Heart right ventricle (tissue), 16 donors: ENCODE measurements at regions not wholly inside any gene's neighbourhood (a gene's known extent, or its start where the extent isn't known, plus 50 kb on each side); places are given as distances from the start of the nearest gene placed in this dataset.
"Not testable (repeated sequence)": the region's sequence is repeated elsewhere in the genome, so short reads cannot be mapped to it uniquely, and the experiment has no call there.

Experiments
- ATAC-seq, 8 donors: fragments of 200-7000 bp; cut with Tn5 transposase; one replicate each; pipeline ENCODE4 v1.9.1; 2020; ENCODE audit warnings: mild to moderate bottlenecking in 8 of 8, moderate library complexity in 8 of 8, moderate number of reproducible peaks in 1 of 8
- DNase-seq, 2 donors: peaks; one replicate each; pipeline ENCODE4 v3.0.0-alpha.2; 2020
- H3K27ac ChIP-seq, 10 donors: fragments of 200-600 bp; sonication (generic) in 2 of 10; one replicate each; pipeline versions ENCODE4 v1.5.0 to v1.8.0; 2020 to 2022; ENCODE audit warnings: mild to moderate bottlenecking in 3 of 10
- H3K27me3 ChIP-seq, 7 donors: fragments of 200-600 bp; one replicate each; pipeline ENCODE4 v1.8.0; 2021 to 2022; ENCODE audit warnings: mild to moderate bottlenecking in 2 of 7
- H3K36me3 ChIP-seq, 9 donors: fragments of 200-600 bp; sonication (generic) in 1 of 9; one replicate each; pipeline versions ENCODE4 v1.5.0 to v1.8.0; 2020 to 2022; ENCODE audit warnings: mild to moderate bottlenecking in 2 of 9
- H3K4me1 ChIP-seq, 9 donors: fragments of 200-600 bp; sonication (generic) in 1 of 9; one replicate each; pipeline versions ENCODE4 v1.5.0 to v1.8.0; 2020 to 2022; ENCODE audit warnings: mild to moderate bottlenecking in 4 of 9
- H3K4me3 ChIP-seq, 10 donors: fragments of 200-600 bp; sonication (generic) in 2 of 10; one replicate each; pipeline versions ENCODE4 v1.5.0 to v1.8.0; 2020 to 2022; ENCODE audit warnings: mild to moderate bottlenecking in 7 of 10, moderate library complexity in 2 of 10
- H3K9me3 ChIP-seq, 11 donors: fragments of 200-600 bp in 10 of 11; sonication (generic) in 2 of 11; one replicate each; pipeline versions ENCODE4 v1.5.0 to v1.8.0; 2013 to 2022; ENCODE audit warnings: mild to moderate bottlenecking in 2 of 11, control low read depth in 1 of 11, moderate library complexity in 1 of 11
- WGBS, 2 donors: extraction: QIAGEN DNeasy Blood & Tissue Kit; methylation state at CpG; one replicate each; pipeline ENCODE4 v1.1.7; 2013; ENCODE audit warnings: inconsistent platforms in 1 of 2; 5-methylcytosine and 5-hydroxymethylcytosine counted together
- intact Hi-C, 10 donors: fragments of 100-400 bp; cut with DNase I; formaldehyde crosslinking; loops; one replicate each; pipeline versions ENCODE4 v1.11.1 to v1.14.2; 2022
- TF ChIP-seq, protein P1 (sequence below), 9 donors: fragments of 200-600 bp; sonication (generic) in 2 of 9; IDR thresholded peaks; one replicate each; pipeline versions ENCODE4 v1.5.0 to v1.8.0; 2021 to 2022; ENCODE audit warnings: antibody characterized with exemption in 9 of 9, mild to moderate bottlenecking in 5 of 9, moderate library complexity in 1 of 9
- donor health status: Arrhythmogenic right ventricular cardiomyopathy.
- donor health status: ischemic (EF 13 %, LVEDD 7.1; RV severe dilation, severe dysfunction).
- donor health status: healthy with polysubstance abuse.
- donor health status: DM: no; HTN: yes; CAD: no.
- donor health status: DM: no; HTN: no; CAD: no.
- donor health status: ischemic (EF 25% LVEDD 6.9; RV normal size, moderate dysfunction).
- donor health status: ischemic (EF 25% LVEDD 5.7; RV mildly dilated, moderate dysfunction).
- donor health status: healthy.
- donor health status: DM: yes; HTN: yes; CAD: no.
- donor health status: Ischemic cardiomyopathy.
- donor health status: ischemic (EF 35%, LVEDD 5.7; RV mildly dilated, moderate dysfunction).
- donor health status: nonischemic (EF 11% LVEDD 7.7; RV severe dilation, severe dysfunction).
- donor health status: DM: yes; HTN: yes; CAD: no.
- donor health status: PGD.
- donor health status: ischemic (EF 29% LVEDD 5.4; RV normal size, mild dysfunction).
- donor health status: nonischemic (EF 23%, LVEDD 6.1; RV moderate dilation, normal function).

DNA sequence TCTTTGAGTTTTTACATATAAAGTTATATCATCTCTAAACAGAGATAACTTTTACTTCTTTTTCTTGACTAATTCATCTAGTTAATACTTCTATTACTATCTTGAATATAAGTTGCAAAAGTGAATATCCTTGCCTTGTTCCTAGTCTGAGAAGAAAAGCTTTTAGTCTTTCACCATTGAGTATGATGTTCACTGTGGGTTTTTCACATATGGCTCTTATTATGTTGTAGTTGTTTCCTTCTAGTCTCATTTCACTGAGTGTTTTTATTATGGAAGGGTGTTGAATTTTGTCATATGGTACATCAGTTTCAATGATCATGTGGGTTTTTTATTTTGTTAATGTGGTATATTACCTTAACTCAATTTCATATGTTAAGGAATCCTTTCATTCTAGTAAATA is 488.3 kb downstream of the COL12A1 start:
- intact Hi-C loops = no loop called here
- ATAC-seq = no peak

DNA sequence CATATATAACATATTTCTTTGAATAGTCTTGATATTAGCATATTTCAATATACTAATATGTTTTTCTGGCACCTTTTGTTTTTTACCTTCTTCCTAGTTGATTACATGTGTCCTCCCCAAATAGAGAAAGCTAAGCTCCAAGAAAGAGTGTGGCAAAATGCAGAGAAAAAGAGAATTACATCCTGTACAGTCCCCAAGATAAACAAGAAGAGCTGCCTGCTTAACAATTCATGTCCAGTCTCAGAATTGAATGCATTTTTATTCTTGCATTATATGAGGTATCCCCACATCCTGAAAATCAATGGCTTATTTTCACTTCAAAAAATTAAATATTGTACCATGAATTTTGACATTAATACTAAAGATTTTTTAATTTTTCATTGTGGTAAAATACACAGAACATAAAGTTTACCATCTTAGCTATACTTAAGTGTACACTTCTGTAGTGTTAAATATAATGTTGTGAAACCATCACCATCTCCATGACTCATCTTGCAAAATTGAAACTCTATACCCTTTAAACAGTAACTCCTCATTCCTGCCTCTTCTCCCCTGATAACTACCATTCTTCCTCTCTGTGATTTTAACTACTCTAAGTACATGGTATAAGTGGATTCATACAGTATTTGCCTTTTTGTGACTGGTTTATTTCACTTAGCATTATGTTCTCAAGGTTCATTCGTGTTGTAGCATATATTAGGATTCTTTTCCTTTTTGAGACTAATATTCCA is 490.3 kb downstream of the COL12A1 start:
- ATAC-seq = no peak
- Histone ChIP-seq H3K9me3 (peaks cover 0 to 36% (median 10%) of the 10 kb centered on the region in 11 donors), H3K27ac (no peak overlapping the region), H3K36me3 (no peaks in the 10 kb centered on the region), H3K27me3 (no peaks in the 10 kb centered on the region), H3K4me1 (no peaks in the 10 kb centered on the region), H3K4me3 (no peak overlapping the region)
- DNase-seq = no peak
- intact Hi-C loops = no loop called here
- TF ChIP-seq, protein P1, sequence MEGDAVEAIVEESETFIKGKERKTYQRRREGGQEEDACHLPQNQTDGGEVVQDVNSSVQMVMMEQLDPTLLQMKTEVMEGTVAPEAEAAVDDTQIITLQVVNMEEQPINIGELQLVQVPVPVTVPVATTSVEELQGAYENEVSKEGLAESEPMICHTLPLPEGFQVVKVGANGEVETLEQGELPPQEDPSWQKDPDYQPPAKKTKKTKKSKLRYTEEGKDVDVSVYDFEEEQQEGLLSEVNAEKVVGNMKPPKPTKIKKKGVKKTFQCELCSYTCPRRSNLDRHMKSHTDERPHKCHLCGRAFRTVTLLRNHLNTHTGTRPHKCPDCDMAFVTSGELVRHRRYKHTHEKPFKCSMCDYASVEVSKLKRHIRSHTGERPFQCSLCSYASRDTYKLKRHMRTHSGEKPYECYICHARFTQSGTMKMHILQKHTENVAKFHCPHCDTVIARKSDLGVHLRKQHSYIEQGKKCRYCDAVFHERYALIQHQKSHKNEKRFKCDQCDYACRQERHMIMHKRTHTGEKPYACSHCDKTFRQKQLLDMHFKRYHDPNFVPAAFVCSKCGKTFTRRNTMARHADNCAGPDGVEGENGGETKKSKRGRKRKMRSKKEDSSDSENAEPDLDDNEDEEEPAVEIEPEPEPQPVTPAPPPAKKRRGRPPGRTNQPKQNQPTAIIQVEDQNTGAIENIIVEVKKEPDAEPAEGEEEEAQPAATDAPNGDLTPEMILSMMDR (IDR thresholded peaks at IDR 0.05) = no peak
- 55 to 60% methylated on average over 1 of the region's 1 CpG for WGBS, 2 donors

More for the DNA sequence above, 488.3 kb downstream of the COL12A1 start:
- H3K9me3 ChIP-seq = peaks cover 0 to 48% (median 13%) of the 10 kb centered on the region in 11 donors
- no peaks in the 10 kb centered on the region for H3K4me1 ChIP-seq
- no peaks in the 10 kb centered on the region for H3K36me3 ChIP-seq
- no peak overlapping the region for H3K4me3 ChIP-seq
- no peak overlapping the region for H3K27ac ChIP-seq
- H3K27me3 ChIP-seq = no peaks in the 10 kb centered on the region
- no peak for DNase-seq
- TF ChIP-seq, protein P1 (IDR thresholded peaks at IDR 0.05) = no peak

GRCh38 chr6:74713941-74714340 is 491.9 kb downstream of the COL12A1 start:
- Histone ChIP-seq H3K4me3 (no peak overlapping the region), H3K27me3 (no peaks in the 10 kb centered on the region), H3K27ac (no peak overlapping the region), H3K36me3 (no peaks in the 10 kb centered on the region), H3K4me1 (no peaks in the 10 kb centered on the region), H3K9me3 (peaks cover 0 to 24% (median 9%) of the 10 kb centered on the region in 11 donors)
- no peak for ATAC-seq
- TF ChIP-seq, protein P1 (IDR thresholded peaks at IDR 0.05) = no peak
- intact Hi-C loops = no loop called here
- DNase-seq = no peak

GRCh38 chr6:74705451-74705850 is 500.4 kb downstream of the COL12A1 start:
- Histone ChIP-seq H3K27me3 (no peaks in the 10 kb centered on the region), H3K4me3 (no peak overlapping the region), H3K36me3 (no peaks in the 10 kb centered on the region), H3K9me3 (no peaks in the 10 kb centered on the region), H3K4me1 (no peaks in the 10 kb centered on the region), H3K27ac (no peak overlapping the region)
- WGBS, 2 donors = 44 to 65% methylated on average over 1 of the region's 1 CpG
- no peak for DNase-seq
- TF ChIP-seq, protein P1 (IDR thresholded peaks at IDR 0.05) = no peak
- intact Hi-C loops = no loop called here
- ATAC-seq = no peak

DNA sequence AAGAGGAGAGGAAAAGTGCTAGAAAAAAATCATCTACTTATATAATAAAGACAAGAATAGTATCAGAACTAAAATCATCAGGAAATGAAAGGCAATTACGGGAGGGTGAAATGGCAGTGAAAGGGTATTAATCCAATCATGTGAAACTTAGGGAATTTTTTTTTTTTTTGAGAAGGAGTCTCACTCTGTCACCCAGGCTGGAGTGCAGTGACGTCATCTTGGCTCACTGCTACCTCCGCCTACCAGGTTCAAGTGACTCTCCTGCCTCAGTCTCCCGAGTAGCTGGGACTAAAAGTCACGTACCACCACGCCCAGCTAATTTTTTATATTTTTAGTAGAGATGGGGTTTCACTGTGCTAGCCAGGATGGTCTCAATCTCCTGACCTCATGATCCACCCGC is 501.3 kb downstream of the COL12A1 start:
- ATAC-seq, H3K9me3 ChIP-seq, intact Hi-C loops, DNase-seq, H3K36me3 ChIP-seq, H3K27ac ChIP-seq, H3K4me1 ChIP-seq, H3K4me3 ChIP-seq, H3K27me3 ChIP-seq: not testable (repeated sequence)
- WGBS, 2 donors = 80 to 81% methylated on average over 7 of the region's 7 CpGs
